Fibroblast of villous mesenchyme (primary cell): ENCODE measurements at regions not wholly inside any gene's neighbourhood (a gene's known extent, or its start where the extent isn't known, plus 50 kb on each side); places are given as distances from the start of the nearest gene placed in this dataset.
"Not testable (repeated sequence)": the region's sequence is repeated elsewhere in the genome, so short reads cannot be mapped to it uniquely, and the experiment has no call there.

Source experiments
- DNase-seq: peaks from one replicate; pipeline ENCODE4 v3.0.0-alpha.2; 2010; ENCODE audit warnings: low read depth
- H3K4me3 ChIP-seq: 2 replicates; pipeline ENCODE4 v1.5.1; 2011; ENCODE audit warnings: low read depth, mild to moderate bottlenecking, low read length
- CTCF ChIP-seq: IDR thresholded peaks from 2 replicates; pipeline ENCODE4 v1.5.1; 2012; ENCODE audit warnings: low read depth, mild to moderate bottlenecking, low read length; ENCODE audit not compliant: insufficient read depth

- no peak for TF ChIP-seq CTCF
- no peak overlapping the region for H3K4me3 ChIP-seq
- DNase-seq, result no peak
Measured at GRCh38 chr10:130283219-130283545, 147.0 kb downstream of the GLRX3 start.

GRCh38 chr10:130295761-130296160 lies 159.6 kb downstream of the GLRX3 start:
- not testable (repeated sequence) for DNase-seq, H3K4me3 ChIP-seq

GRCh38 chr10:130300608-130301020 lies 164.4 kb downstream of the GLRX3 start:
- peak overlapping the region; percentile 61 for H3K4me3 ChIP-seq
- DNase-seq, result peak; percentile 31

GRCh38 chr10:130301021-130301892 lies 165.1 kb downstream of the GLRX3 start:
- H3K4me3 ChIP-seq, result peak overlapping the region; percentile 61
- no peak for TF ChIP-seq CTCF
- peak; percentile 61 for DNase-seq

More at GRCh38 chr10:130300608-130301020, 164.4 kb downstream of the GLRX3 start:
- no peak for TF ChIP-seq CTCF

- H3K4me3 ChIP-seq, result no peak overlapping the region
- no peak for DNase-seq
- TF ChIP-seq CTCF, result no peak
Measured at GRCh38 chr10:130326954-130327353, 190.8 kb downstream of the GLRX3 start.

GRCh38 chr10:130329792-130330191 lies 193.6 kb downstream of the GLRX3 start:
- TF ChIP-seq CTCF, result no peak
- DNase-seq, result no peak

GRCh38 chr10:130333185-130333584 lies 197.0 kb downstream of the GLRX3 start:
- DNase-seq, result no peak
- no peak for TF ChIP-seq CTCF
- no peak overlapping the region for H3K4me3 ChIP-seq

More at GRCh38 chr10:130329792-130330191, 193.6 kb downstream of the GLRX3 start:
- no peak overlapping the region for H3K4me3 ChIP-seq
